OCI-LY1 (cell line): ENCODE measurements at regions not wholly inside any gene's neighbourhood (a gene's known extent, or its start where the extent isn't known, plus 50 kb on each side); places are given as distances from the start of the nearest gene placed in this dataset.

Source experiments
- H2AFZ ChIP-seq: fragments of 200-600 bp; sonication (generic), shearing (Covaris generic); 2 replicates; pipeline ENCODE4 v1.6.0; 2014; ENCODE audit warnings: antibody characterized with exemption, mild to moderate bottlenecking, low read length
- H3F3A ChIP-seq: fragments of 200-600 bp; sonication (generic), shearing (Covaris generic); 2 replicates; pipeline ENCODE4 v1.6.0; 2014; ENCODE audit warnings: mild to moderate bottlenecking, antibody characterized with exemption, low read length, moderate library complexity; ENCODE audit not compliant: insufficient read depth
- H3K27ac ChIP-seq: fragments of 200-600 bp; sonication (generic); 2 replicates; pipeline ENCODE4 v1.5.1; 2014; ENCODE audit warnings: low read length, mixed run types, mild to moderate bottlenecking, low read depth; ENCODE audit not compliant: poor library complexity, severe bottlenecking
- H3K27me3 ChIP-seq: fragments of 200-600 bp; sonication (generic); 2 replicates; pipeline ENCODE4 v1.6.0; 2014; ENCODE audit warnings: antibody characterized with exemption, mild to moderate bottlenecking, low read length, moderate library complexity; ENCODE audit not compliant: insufficient read depth
- H3K36me3 ChIP-seq: fragments of 200-600 bp; sonication (generic); 2 replicates; pipeline ENCODE4 v1.6.1; 2014; ENCODE audit warnings: mild to moderate bottlenecking, antibody characterized with exemption, low read length, moderate library complexity, mixed read lengths; ENCODE audit not compliant: insufficient read depth
- H3K4me1 ChIP-seq: fragments of 200-600 bp; sonication (generic); 2 replicates; pipeline ENCODE4 v1.5.1; 2014; ENCODE audit warnings: mild to moderate bottlenecking, low read length, moderate library complexity; ENCODE audit not compliant: insufficient read depth, severe bottlenecking
- H3K4me2 ChIP-seq: fragments of 200-600 bp; sonication (generic), shearing (Covaris generic); 2 replicates; pipeline ENCODE4 v1.6.1; 2014; ENCODE audit warnings: low read length
- H3K4me3 ChIP-seq: fragments of 200-600 bp; sonication (generic); 2 replicates; pipeline ENCODE4 v1.5.1; 2014; ENCODE audit warnings: low read length, low read depth, mild to moderate bottlenecking, mixed read lengths; ENCODE audit not compliant: poor library complexity, severe bottlenecking
- H3K79me2 ChIP-seq: fragments of 200-600 bp; shearing (Covaris generic); 2 replicates; pipeline ENCODE4 v1.6.1; 2016; ENCODE audit warnings: mixed run types, low read length, mixed read lengths; ENCODE audit not compliant: insufficient read depth
- H3K9ac ChIP-seq: fragments of 200-600 bp; sonication (generic), shearing (Covaris generic); 2 replicates; pipeline ENCODE4 v1.6.1; 2014; ENCODE audit warnings: mild to moderate bottlenecking, low read length, mixed read lengths
- H3K9me2 ChIP-seq: fragments of 200-600 bp; sonication (generic), shearing (Covaris generic); 2 replicates; pipeline ENCODE4 v1.6.1; 2014; ENCODE audit warnings: low read depth, mild to moderate bottlenecking, low read length, mixed read lengths
- H3K9me3 ChIP-seq: fragments of 200-600 bp; shearing (Covaris generic); 2 replicates; pipeline ENCODE4 v1.6.1; 2014; ENCODE audit warnings: low read length, mixed read lengths
- H4K20me1 ChIP-seq: fragments of 200-600 bp; sonication (generic), shearing (Covaris generic); 2 replicates; pipeline ENCODE4 v1.6.0; 2016; ENCODE audit warnings: mild to moderate bottlenecking, low read length; ENCODE audit not compliant: insufficient read depth
- CTCF ChIP-seq: fragments of 200-600 bp; sonication (generic), shearing (Covaris generic); IDR thresholded peaks from 2 replicates; pipeline ENCODE4 v1.5.1; 2017; ENCODE audit warnings: mild to moderate bottlenecking, antibody characterized with exemption, low read length, moderate library complexity, mixed read lengths
- EZH2 ChIP-seq: fragments of 200-600 bp; sonication (generic), shearing (Covaris generic); IDR thresholded peaks from 2 replicates; pipeline ENCODE4 v1.8.0; 2017; ENCODE audit warnings: borderline replicate concordance, mixed run types, mild to moderate bottlenecking, antibody characterized with exemption, low read length, moderate library complexity, mixed read lengths

GRCh38 chr11:113604186-113604585 is 101.9 kb downstream of the TMPRSS5 start:
- Histone ChIP-seq H3K4me3 (no peak overlapping the region), H3F3A (no peaks in the 10 kb centered on the region), H3K36me3 (no peaks in the 10 kb centered on the region), H3K79me2 (no peaks in the 10 kb centered on the region), H3K4me2 (no peak overlapping the region), H3K9me3 (no peaks in the 10 kb centered on the region), H3K27me3 (no peaks in the 10 kb centered on the region), H3K9me2 (no peaks in the 10 kb centered on the region), H3K4me1 (no peaks in the 10 kb centered on the region), H2AFZ (no peak overlapping the region), H3K9ac (no peak overlapping the region), H4K20me1 (no peaks in the 10 kb centered on the region), H3K27ac (no peak overlapping the region)
- TF ChIP-seq CTCF = no peak
- no peak for TF ChIP-seq EZH2

- Histone ChIP-seq H3K9me3 (no peaks in the 10 kb centered on the region), H3F3A (no peaks in the 10 kb centered on the region), H4K20me1 (no peaks in the 10 kb centered on the region), H3K79me2 (no peaks in the 10 kb centered on the region), H3K27ac (no peak overlapping the region), H2AFZ (no peak overlapping the region), H3K4me1 (no peaks in the 10 kb centered on the region), H3K27me3 (no peaks in the 10 kb centered on the region), H3K36me3 (no peaks in the 10 kb centered on the region), H3K4me3 (no peak overlapping the region), H3K9ac (no peak overlapping the region), H3K4me2 (no peak overlapping the region), H3K9me2 (no peaks in the 10 kb centered on the region)
- TF ChIP-seq CTCF = no peak
- TF ChIP-seq EZH2 = no peak
Observed at GRCh38 chr11:113603277-113604059, 102.6 kb downstream of the TMPRSS5 start.

- Histone ChIP-seq H3K9ac (no peak overlapping the region), H3K4me2 (no peak overlapping the region)
- TF ChIP-seq EZH2 (no peak), CTCF (no peak)
Observed at GRCh38 chr11:113602483-113602882, 103.6 kb downstream of the TMPRSS5 start.

More at GRCh38 chr11:113602483-113602882, 103.6 kb downstream of the TMPRSS5 start:
- no peaks in the 10 kb centered on the region for H3K9me2 ChIP-seq
- no peaks in the 10 kb centered on the region for H3K27me3 ChIP-seq
- no peaks in the 10 kb centered on the region for H3K9me3 ChIP-seq
- H3K27ac ChIP-seq = no peak overlapping the region
- no peak overlapping the region for H2AFZ ChIP-seq
- no peaks in the 10 kb centered on the region for H3K36me3 ChIP-seq
- no peaks in the 10 kb centered on the region for H3K4me1 ChIP-seq
- no peaks in the 10 kb centered on the region for H4K20me1 ChIP-seq
- H3F3A ChIP-seq = no peaks in the 10 kb centered on the region
- no peak overlapping the region for H3K4me3 ChIP-seq
- H3K79me2 ChIP-seq = no peaks in the 10 kb centered on the region
